Jurkat, Clone E6-1 (cell line): ENCODE measurements at regions not wholly inside any gene's neighbourhood (a gene's known extent, or its start where the extent isn't known, plus 50 kb on each side); places are given as distances from the start of the nearest gene placed in this dataset.
A peak's percentile ranks its signal among the peaks of the same experiment; 100 is the strongest.
"Not testable (repeated sequence)": the region's sequence is repeated elsewhere in the genome, so short reads cannot be mapped to it uniquely, and the experiment has no call there.

Experiments
- DNase-seq: peaks from one replicate; pipeline ENCODE4 v3.0.0-alpha.2; 2011; ENCODE audit warnings: low read depth, low spot score
- H3K4me3 ChIP-seq: 2 replicates; pipeline ENCODE4 v1.5.1; 2011; ENCODE audit warnings: mild to moderate bottlenecking, low read length, control low read depth, moderate library complexity

DNA sequence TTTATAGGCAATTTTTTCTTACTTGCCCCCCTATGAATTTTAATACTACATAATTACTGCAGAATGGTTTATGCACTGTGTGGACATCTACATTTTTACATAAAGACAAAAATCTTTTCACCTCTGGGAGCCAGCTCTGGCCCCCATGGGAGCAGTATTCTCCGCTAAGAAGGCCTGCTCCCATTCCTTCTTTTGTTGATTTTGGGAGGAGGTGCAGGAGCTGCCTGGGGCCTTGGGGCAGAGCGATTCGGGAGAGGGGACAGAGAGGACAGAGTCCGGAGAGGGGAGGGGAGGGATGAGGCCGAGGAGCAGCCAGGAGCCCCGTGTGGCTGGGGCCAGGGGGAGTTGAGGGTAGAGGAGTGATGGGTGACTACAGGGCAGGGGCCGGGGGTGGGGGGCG lies 452.0 kb downstream of the PREX1 start:
- no peak for DNase-seq
- H3K4me3 ChIP-seq = no peak overlapping the region

DNA sequence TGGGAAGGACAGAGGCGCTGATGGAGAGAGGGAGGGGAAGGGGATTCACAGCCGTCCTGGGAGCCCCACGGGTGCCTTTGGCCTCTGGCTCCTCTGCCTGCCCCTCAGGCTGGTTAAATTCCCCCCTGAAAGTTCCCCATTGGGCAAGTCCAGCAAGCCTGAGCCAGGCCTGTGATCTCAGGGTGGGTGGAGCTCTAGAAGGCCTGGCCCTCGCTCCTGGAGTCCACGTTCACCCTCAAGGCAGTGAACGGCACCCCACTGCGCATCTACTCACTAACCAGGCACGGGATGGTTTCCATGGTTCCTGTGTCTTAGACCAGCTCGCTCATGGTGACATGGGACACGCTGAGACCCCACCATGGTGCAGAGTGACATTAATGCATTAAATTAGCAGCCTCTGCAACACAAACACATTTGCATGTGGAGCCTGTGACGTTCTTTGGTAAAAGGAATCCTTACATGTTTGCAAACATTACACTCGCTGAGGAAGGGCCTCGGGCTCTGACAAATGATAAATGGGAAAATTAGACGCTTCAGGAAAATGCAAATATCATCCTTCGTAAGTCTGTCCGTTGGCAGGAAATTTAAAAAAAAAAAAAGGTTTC lies 452.7 kb downstream of the PREX1 start:
- H3K4me3 ChIP-seq = no peak overlapping the region
- DNase-seq = no peak

DNA sequence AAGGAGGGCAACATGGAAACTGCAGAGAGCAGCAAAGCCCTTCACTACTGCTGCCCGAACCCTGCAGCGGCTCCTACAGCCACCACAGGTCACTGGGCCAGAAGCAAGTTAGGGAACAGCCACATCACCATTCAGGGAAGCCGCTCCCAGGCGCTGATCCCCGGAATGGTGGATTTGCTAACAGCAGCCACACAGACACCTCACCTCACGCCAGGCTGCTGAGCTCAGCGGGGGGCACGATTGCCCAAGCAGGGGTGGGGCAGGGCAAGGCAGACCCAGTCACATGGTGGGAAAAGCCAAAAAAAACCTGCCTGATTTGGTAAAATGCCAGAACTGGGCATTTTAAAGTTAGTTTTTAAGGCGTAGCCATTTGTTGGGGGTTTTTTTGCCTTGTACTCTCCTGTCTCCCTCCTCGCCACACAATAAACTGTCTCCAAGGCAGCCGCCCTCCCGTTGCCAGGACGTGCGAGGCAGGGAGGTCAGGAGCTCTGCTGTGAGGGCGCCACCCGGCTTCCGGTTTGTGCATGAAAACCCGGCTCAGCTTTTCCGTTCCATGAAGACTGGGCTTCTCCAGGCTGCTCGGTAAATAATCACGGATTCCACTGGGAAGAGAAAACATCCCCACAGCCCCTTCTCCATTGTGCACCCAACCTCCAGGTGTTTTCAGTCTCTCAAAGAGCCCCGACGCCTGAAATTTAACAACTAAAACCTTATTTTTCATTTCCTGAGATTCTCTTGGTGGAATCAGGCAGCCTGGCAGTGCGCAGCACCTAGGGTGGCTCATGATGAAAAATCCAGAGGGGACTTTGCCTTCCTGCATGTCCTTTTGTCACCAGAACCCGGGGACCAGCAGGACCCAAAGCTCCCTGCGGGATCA lies 453.5 kb downstream of the PREX1 start:
- not testable (repeated sequence) for H3K4me3 ChIP-seq, DNase-seq

DNA sequence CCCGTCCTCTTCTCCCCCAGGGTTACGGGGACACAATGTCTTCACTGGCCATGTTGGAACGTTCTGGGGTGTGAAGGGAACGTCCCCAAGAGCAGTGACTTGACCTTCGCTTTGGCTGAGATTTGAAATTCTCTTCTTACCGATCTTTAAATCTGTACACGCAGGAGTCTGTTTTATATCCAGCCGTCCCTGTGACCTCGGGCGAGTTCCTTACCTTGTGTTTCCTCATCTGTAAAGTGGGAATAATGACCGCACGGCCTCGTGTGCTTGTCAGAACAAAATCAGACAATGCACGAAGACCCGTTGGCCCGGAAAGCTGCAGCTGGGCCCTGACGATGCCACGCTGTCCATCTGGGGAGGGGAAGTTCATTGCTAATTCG lies 454.3 kb downstream of the PREX1 start:
- no peak for DNase-seq
- H3K4me3 ChIP-seq = no peak overlapping the region

DNA sequence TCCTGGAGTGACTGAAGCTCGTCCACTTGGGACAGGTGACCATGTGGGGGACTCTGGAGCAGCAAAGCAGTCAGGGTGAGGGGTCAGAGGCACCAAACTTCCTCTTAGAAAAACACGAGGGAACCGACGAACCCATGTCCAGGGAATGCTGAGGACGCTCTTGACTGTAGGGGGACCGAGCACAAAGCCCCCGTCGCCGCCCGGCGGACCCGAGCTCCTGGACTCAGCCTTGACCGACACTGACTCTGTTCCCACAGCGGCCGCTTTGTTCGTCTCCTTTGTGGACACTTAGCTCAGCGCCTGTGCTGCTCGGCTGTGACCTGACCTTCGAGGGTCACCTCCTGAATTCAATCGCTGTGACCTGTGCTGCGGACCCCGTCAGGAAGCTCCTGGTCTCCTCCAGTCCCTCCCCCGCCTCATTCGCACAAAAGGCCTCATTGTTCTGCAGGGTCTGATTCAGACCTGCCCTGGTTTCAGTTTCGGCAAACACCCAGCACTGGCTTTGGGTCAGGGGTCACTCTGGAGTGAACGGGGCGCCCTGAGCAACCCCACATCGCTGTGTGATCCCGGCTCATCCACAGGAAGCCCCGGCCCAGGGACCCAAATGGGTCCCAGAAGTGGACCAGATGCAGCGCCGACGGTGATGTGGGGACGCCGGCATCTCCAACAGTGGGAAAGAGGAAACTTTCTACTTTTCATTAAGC lies 454.8 kb downstream of the PREX1 start:
- DNase-seq = not testable (repeated sequence)

DNA sequence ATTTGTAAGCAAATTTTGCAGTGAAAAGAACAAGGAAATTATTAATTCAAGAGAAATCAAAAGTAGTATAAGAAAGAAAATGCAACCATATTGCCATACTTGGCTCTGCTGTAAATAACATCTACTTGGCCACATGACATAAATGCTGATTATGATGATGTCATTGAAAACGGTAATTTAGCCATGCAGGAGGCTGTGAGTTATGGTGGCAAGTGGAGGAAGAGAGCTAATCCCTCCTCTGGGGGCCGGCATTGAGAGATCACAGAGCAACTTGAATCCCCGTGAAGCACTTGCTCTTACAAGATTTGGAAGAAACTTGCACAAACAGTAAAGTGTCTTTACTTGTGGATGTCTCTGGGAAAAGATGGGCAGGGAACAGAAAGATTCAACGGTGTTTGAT lies 456.6 kb downstream of the PREX1 start:
- DNase-seq = no peak
- no peak overlapping the region for H3K4me3 ChIP-seq

More for the DNA sequence above, 454.8 kb downstream of the PREX1 start:
- not testable (repeated sequence) for H3K4me3 ChIP-seq

DNA sequence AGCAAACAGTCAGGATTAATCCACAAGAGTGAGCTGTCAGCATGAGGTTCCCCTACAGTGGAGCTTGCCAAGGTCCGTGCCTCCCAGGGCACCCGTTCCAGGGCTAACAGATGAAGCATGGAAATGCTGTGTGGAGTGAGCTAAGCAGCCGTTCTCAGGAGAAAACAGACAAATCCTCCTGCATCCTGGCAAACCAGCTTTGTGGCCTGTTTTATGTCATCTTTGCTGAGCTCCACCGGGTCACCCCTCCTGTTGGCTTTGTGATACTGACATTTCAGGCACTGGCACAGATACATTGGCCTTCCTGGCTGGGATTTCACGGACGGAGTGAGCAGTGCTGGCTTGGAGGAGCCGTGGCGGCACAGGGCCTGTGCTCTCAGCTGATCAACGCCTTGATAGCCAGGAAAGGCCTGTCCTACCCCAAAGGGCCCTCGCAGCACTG lies 459.2 kb downstream of the PREX1 start:
- H3K4me3 ChIP-seq, DNase-seq: not testable (repeated sequence)

DNA sequence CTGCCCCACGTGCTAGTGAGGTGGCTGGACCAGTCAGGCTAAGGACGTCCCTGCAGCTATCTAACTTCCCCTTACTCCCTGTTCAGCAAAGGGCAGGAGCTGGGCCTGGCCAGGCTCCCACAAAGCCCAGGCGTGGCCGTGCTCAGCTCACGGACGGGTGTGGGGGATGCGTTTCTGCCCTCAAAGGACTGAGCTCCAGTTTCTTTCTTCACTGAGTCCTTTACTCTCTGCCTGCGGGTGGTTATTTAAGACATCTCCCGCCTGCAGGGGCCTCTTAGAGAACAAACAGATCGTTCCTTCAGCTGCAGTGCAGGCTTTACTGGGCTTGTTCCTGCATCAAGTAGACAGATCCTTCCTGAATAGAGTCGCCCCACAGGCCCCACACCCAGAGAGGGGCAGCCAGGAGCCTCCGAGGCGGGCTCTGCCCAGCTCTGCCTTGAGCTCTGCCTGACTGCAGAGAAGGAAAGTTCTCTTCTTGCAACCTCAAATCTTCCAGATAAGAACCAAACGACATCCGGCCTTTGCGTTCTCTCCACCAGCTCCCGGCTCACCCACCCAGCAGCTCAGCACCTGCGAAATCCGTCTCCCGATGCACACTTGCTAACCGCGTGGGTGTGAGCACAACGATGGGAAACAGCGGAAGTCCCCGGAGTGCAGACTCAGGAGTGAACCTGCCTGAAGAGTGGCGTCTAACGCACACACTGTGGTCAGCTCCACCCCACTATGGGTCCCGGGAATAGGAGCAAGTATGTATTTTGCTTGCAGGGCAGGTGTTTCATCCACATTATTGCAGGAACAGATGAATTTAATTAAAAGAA lies 460.0 kb downstream of the PREX1 start:
- DNase-seq = peak; percentile 64
- not testable (repeated sequence) for H3K4me3 ChIP-seq

DNA sequence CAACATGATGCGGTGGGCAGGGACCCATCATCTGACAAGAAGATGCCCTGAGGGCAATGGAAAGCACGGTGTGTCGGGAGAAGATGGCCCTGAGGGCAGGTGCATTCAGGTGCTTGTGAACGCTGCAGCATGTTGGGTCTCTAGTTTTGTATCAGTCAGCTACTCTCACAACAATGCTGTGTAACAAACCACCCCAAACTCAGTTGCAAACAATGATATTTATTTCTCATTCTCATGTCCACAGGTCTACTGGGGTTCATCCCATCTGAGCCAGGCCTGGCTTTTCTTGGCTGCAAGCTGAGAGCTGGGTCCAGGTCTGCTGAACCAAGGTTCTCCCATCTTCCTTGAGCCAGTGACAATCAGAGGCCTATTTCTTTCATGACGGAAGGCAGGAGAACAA lies 461.6 kb downstream of the PREX1 start:
- no peak for DNase-seq
- no peak overlapping the region for H3K4me3 ChIP-seq

DNA sequence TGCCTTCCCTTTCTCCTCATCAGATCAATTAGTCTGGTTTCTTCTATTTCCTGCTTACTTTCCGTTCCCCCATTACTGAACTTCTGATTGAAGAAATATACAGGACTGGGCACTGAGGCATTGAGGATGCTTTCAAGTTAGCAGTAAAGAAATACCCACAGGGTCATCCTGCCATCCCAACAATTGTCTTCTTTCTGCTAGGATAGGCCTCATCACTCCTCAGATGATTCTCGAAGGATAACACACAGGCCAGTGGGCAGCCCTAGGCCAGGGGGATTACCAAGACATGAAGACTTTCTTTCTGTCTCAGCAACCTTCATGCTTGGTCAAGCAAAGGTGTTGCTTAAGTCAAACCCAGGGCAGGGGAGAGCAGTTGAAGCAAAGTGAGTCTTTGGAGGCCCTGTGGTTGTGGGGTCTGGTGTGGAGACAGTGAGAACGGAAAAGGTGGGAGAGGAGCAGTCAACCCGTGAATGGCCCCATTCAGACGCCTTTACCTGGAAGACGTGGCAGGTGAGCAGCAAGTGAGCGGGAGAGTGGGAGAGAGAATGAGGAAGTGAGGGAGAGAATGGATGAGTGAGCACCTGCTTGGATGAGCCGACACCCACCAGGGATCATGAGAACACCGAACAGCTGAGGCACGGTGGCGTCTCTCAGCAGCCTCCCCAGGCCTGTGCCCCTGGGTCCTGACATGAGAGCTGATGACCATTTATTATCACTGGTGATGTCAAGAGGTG lies 462.9 kb downstream of the PREX1 start:
- no peak for DNase-seq
- H3K4me3 ChIP-seq = no peak overlapping the region

DNA sequence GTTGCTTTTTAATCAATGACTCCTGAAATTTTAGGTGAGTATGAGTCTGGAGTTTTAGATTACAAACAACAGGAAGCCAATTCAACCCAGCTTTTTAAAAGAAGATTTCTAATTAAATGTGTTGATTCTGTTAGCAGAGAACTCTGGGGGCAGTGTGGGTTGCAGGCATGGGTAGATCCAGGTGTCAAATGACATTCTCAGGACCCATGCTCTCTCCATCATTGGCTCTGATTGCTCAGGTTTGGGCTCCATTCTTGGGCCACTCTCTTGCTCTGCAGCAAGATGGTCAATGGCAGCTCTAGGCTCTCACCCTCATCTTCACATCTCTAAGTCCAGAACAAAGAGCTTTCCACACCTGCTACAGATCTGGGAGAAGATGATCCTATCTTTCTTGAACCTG lies 463.7 kb downstream of the PREX1 start:
- no peak overlapping the region for H3K4me3 ChIP-seq
- no peak for DNase-seq

DNA sequence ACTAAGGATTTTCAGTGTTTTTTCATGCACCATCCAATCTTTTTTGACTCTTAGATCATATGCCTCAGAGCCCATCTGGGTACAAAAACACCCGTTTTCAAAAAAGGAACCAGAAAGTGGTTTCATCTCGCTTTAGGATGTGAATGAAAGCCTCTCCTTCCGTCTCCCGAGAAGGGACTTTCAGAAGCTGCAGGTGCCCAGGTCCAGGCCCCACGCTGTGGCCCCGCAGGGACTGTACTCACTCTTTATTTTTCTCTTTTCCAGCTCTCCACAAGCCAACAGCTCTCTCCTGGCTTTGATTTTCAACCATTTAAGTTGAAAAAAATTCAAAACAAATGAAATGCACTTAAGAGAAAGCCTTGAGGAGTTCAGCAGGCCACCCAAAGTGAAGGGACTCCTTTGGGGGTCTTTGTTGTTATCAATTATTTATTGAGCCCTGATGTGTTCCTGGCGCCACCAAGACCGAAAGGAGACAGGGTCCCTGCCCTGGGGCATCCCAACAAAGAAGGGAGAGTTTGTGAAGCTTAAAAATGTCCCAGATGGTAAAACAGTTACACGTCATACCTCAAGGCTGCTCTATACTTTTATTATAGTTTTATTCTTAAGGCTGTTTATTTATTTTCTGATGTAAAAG lies 467.3 kb downstream of the PREX1 start:
- no peak overlapping the region for H3K4me3 ChIP-seq
- no peak for DNase-seq

DNA sequence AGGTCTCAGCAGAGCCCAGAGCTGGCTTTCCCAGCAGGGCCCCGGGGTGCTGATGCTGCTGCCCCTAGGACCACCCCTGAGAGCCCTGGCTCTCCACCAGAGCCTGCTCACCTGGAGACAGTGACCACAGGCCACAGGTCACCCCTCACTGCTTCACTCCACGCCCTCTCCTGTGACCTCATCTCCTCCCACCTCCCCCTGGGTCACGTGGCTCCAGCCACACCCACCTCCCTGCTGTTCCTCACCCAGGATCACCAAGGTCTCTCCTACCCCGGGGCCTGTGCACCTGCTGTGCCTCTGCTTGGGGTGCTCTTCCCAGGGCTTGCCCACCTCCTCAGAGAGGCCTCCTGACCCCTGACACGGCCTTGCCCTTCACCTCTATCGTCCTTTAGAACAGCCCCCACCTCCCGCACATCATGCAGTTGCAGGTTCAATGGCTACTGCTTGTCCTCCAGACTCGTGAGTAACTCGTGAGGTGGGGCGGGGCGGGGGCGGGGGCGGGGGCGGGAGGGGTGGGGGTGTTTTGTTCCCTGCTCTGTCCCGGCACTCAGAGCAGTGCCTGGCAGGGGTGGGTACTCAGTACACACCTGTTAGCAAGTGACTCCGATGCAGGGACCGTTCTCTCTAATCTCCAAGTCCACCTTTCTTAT lies 468.0 kb downstream of the PREX1 start:
- H3K4me3 ChIP-seq = no peak overlapping the region
- no peak for DNase-seq

DNA sequence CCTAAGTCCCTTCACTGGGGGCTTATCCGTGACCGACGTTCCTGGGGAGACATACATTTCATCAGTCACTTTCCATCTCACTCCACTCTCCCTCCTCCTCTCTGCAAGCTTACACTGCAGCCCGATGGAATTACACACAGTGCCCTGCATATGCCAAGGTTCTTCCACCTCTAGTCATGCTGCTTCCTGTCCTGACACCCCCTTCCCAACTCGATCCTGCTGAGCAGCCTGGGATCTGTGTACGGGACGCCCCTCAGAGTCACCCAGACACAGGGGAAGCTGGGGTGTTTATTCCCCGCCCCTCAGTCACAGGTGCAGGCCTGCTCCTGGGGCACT lies 468.8 kb downstream of the PREX1 start:
- DNase-seq, H3K4me3 ChIP-seq: not testable (repeated sequence)

DNA sequence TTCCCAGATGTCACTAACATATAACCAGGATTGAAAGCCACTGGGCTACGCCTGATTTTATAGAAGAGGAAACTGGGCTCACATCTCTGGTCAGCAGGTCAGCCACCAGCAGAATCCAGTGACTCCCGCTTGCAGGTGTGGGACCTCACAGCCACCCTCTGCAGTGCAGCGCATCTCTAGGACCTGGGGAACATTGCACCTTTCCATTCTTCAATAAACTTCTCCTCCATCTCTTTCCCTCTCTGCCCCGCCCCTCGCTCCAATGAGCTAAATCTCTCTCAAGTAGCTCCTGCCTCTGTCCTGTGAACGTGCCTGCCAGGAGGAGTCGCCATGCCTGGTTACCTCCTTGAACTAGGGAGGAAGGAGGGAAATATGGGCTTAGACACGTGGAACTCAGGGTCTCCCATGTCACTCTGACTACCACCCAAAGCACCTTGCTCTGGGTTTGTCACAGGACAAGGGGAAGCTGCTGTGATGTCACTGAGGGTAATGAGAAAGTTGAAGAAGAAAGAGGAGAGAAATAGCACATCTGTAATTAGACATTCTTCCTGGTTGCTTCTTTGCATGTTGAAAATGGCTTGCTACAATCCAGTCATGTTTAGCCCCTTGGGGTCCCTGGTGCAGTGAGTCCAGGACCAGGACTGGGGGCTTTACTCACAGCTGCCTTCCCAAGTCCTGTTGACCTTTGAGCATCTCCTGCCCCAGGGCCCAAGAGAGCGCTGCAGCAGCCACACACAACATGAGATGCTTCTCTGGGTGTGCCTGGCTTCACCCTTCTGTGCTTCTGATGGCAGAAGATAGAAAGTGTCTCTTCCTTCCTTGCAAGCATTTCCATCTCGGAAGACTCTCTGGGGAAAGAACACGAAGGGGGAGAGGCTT lies 469.4 kb downstream of the PREX1 start:
- H3K4me3 ChIP-seq = no peak overlapping the region
- no peak for DNase-seq

DNA sequence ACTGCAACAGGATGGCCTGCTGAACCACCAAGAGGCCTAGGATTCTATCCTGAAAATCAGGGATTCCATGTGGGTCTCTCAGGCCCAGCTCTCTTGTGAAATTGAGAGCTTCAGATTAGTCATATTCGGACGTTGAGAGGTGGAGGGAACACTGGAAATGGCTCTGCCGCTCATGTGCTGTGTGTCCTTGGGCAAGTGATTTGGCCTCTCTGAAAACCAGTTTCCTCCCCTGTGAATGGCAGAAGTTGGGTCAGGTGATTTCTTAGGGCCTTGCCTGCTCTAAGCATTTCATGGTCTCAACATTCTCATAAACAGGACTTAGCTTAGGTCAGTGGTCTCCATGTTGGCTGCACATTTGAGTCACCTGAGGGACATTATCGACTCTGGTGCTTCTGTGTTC lies 470.1 kb downstream of the PREX1 start:
- no peak overlapping the region for H3K4me3 ChIP-seq
- no peak for DNase-seq

DNA sequence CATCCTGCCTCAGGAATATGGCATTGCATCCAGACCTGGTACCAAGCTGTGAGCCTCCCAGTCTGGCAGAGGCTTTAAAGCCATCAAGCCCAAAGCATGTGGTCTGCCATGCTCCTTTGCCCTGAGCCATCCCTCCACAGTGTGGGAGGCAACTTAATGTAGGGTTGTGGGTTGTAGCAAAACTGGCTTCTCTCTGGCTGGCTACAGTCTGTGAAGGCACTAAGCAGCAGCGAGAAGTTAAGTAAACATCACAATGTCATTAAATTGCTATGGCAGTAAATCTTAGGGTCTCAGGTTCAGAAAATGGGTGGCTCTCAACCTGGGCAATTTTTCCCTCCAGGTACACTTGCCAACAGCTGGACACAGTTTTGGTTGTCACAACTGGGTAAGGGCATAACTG lies 472.9 kb downstream of the PREX1 start:
- H3K4me3 ChIP-seq = no peak overlapping the region
- DNase-seq = no peak
